Urinary bladder (tissue), 3 donors: ENCODE measurements at regions not wholly inside any gene's neighbourhood (a gene's known extent, or its start where the extent isn't known, plus 50 kb on each side); places are given as distances from the start of the nearest gene placed in this dataset.

ENCODE experiments used
- DNase-seq: peaks from one replicate; pipeline ENCODE4 v3.0.0-alpha.2; 2015; ENCODE audit errors: extremely low spot score
- H3K27ac ChIP-seq: one replicate; pipeline ENCODE4 v1.5.1; 2013; ENCODE audit warnings: low read depth, mild to moderate bottlenecking, moderate library complexity
- H3K36me3 ChIP-seq: one replicate; pipeline ENCODE4 v1.6.1; 2013; ENCODE audit warnings: mild to moderate bottlenecking, moderate library complexity; ENCODE audit not compliant: insufficient read depth
- H3K4me1 ChIP-seq: one replicate; pipeline ENCODE4 v1.6.1; 2013; ENCODE audit warnings: mild to moderate bottlenecking, moderate library complexity; ENCODE audit not compliant: insufficient read depth
- H3K4me3 ChIP-seq: one replicate; pipeline ENCODE4 v1.5.1; 2013; ENCODE audit warnings: low read depth, low read length
- WGBS: extraction: QIAGEN DNeasy Blood & Tissue Kit; methylation state at CpG from one replicate; pipeline ENCODE4 v1.1.7; 2013; 5-methylcytosine and 5-hydroxymethylcytosine counted together
- donor health status: healthy with polysubstance abuse.
- donor health status: healthy.

DNA sequence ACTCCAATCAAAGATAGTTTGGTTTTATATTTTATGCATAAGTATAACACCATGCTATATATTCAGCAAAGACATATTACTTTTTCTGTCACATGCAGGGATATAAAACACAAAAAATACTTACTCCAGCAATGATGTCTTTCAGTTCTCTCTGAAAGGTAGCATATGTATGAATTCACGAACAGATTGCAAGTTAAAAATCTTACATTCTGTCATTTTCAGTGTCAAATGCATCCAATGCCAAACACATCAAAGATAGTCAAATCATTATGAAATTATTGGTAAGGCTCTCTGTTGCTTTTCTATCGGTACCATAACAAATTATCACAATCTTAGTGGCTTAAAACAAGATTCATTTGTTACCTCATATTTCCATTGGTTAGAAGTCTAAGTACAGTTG is 492.0 kb upstream of the KIF2B start:
- 92% methylated on average over 2 of the region's 2 CpGs for WGBS
- no peak for DNase-seq
- no peak overlapping the region for H3K27ac ChIP-seq

DNA sequence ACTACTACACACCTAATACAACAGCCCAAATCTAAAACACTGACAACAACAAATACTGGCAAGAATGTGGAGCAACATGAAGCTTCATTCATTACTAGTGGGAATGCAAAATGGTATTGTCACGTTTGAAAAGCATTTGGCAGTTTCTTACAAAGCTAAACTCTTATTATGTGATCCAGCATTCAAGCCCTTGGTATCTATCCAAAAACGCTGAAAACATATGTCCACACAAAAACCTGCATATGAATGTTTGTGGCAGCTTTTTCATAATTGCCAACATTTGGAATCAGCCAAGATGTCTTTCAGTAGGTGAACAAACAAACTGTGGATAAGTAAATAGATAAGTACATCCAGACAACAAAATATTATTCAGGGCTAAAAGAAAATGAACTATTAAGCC is 501.1 kb upstream of the KIF2B start:
- 76% methylated on average over 2 of the region's 2 CpGs for WGBS
- Histone ChIP-seq H3K36me3 (no peaks in the 10 kb centered on the region), H3K4me3 (no peak overlapping the region), H3K27ac (no peak overlapping the region), H3K4me1 (no peaks in the 10 kb centered on the region)
- no peak for DNase-seq

More for the DNA sequence above, 492.0 kb upstream of the KIF2B start:
- Histone ChIP-seq H3K4me1 (no peaks in the 10 kb centered on the region), H3K36me3 (no peaks in the 10 kb centered on the region), H3K4me3 (no peak overlapping the region)

DNA sequence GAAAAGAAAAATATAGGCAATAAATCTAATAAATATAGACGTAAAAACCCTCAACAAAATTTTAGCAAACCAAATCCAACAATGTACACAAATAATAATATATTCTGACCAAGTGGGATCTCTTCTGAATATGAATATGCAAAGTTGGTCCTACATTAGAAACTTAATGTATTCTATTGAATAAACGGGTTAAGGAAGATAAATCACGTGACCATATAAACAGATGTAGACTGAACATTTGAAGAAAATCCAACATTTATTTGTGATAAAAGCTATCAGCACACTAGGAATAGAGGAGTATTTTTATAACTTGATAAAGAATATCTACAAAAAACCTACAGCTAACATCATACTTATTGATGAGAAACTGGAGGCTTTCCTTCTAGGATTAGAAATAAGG is 502.8 kb upstream of the KIF2B start:
- Histone ChIP-seq H3K36me3 (no peaks in the 10 kb centered on the region), H3K4me3 (no peak overlapping the region), H3K27ac (no peak overlapping the region), H3K4me1 (no peaks in the 10 kb centered on the region)
- WGBS, result 92% methylated on average over 3 of the region's 3 CpGs
- DNase-seq, result no peak

DNA sequence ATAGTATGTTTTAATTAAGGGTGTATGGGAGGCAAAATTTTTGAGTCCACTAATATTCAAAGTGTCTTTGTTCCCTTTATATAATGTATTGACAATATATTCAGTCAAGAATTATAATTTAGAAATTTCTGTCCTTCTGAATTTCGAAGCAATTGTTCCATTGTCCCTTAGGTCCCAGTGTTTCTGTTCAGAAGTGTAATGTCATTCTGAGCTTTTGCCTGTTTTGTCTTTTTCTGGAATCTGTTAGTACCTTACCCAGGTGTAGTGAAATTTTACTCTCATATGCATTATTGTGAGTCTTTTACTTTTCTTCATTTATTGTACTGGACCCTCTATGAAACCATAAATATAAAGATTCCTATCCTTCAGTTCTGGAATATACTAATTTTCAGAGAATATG is 505.7 kb upstream of the KIF2B start:
- 93% methylated on average over 1 of the region's 1 CpG for WGBS
- Histone ChIP-seq H3K27ac (no peak overlapping the region), H3K4me1 (no peaks in the 10 kb centered on the region), H3K36me3 (no peaks in the 10 kb centered on the region), H3K4me3 (no peak overlapping the region)
- DNase-seq, result no peak

DNA sequence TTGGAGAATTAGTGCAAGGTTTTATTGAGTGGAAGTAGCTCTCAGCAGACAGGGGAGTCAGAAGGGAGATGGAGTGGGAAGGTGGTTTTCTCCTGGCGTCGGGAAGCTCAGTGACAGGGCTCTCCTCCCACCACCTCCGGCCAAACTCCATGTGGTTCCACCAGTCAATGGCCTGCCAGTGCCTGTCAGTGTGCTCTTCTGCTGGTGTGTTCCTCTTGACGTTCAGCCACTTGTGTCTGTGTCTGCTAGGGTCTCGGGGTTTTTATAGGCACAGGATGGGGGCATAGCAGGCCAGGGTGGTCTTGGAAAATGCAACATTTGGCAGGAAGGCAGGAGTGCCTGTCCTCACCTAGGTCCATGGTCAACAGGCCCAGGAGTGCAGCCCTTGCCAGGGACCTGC is 506.7 kb upstream of the KIF2B start:
- H3K27ac ChIP-seq, result no peak overlapping the region

DNA sequence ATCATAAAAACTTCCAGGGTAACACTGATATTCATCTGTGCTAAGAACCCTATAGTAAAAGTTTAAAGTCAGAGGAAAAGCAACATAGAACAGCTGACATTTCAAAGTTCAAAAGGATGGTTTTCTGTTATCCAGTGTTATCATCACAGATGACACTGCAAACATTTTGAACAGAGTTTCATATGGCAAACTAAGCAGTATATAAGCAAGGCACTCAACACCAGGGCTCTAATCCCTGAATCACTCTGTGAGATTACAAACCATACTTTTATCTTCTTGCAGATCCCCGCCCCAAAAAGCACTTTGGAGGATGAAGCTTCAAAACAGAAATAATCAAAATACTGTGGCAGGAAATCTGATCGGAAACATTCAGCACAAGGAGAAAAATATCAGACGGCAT is 508.2 kb upstream of the KIF2B start:
- no peaks in the 10 kb centered on the region for H3K36me3 ChIP-seq
- no peak for DNase-seq
- no peak overlapping the region for H3K27ac ChIP-seq
- no peak overlapping the region for H3K4me3 ChIP-seq
- WGBS, result 40% methylated on average over 3 of the region's 3 CpGs
- H3K4me1 ChIP-seq, result no peaks in the 10 kb centered on the region

More for the DNA sequence above, 506.7 kb upstream of the KIF2B start:
- DNase-seq, result no peak
- H3K4me1 ChIP-seq, result no peaks in the 10 kb centered on the region
- H3K4me3 ChIP-seq, result no peak overlapping the region
- 97% methylated on average over 5 of the region's 5 CpGs for WGBS
- H3K36me3 ChIP-seq, result no peaks in the 10 kb centered on the region

DNA sequence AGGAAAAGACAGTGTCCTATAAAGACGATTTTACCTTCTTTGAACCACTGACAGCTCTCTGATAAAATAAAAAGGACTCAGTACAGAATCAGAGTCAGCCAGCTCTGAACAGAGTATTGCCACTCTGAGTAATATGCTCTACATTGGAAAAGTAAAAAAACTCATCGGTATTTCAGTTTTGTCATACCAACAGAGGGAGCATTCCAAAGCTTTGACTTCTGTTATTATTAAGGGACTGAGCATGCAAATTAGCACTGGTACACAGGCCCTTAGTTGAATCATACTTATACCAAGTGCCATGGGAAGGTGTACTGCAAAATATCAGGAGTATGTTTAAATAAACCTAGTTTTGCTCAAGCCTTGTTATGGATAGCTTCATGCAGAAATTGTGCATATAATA is 509.0 kb upstream of the KIF2B start:
- DNase-seq, result no peak
- Histone ChIP-seq H3K36me3 (no peaks in the 10 kb centered on the region), H3K27ac (no peak overlapping the region), H3K4me1 (no peaks in the 10 kb centered on the region), H3K4me3 (no peak overlapping the region)
- 59% methylated on average over 2 of the region's 2 CpGs for WGBS

DNA sequence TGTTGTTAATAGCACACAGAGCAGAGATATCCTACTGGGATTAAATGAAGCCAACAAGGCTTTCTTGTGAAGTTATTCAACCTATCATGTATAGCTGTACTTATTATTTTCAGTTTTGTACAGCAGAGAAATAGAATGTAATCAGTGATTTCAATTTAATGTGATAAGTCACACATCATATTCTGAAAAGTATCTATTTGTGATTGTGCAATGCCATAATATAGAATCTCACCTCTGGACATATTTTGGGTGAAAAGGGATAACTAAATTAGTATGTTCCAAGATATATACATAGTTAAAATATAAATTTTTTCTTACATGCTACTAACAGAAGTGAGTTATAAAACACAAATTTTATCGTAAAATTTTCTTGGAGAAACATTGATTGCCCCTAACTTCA is 544.3 kb upstream of the KIF2B start:
- no peak for DNase-seq
- no peak overlapping the region for H3K27ac ChIP-seq
- H3K4me1 ChIP-seq, result no peaks in the 10 kb centered on the region
- no peaks in the 10 kb centered on the region for H3K36me3 ChIP-seq
- no peak overlapping the region for H3K4me3 ChIP-seq
- 96% methylated on average over 1 of the region's 1 CpG for WGBS

DNA sequence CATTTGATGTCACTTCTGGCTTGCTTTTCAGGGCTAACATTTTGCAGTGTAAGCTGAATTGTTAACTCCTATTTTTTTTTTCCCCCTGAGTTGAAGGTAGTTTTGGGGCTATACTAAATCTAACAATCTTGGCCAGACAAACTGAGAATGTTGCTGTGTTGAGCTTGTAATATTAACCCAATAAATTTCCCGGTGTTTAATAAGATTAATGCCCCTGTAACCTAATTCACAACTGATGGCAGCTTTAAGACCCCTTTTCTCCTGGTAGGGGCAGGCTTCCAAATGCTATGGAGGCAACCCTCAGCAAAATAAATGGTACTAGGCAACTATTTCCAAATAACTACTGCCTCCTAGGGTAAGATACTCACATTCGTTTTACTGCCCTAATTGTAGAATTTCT is 549.6 kb upstream of the KIF2B start:
- H3K27ac ChIP-seq, result no peak overlapping the region
- no peaks in the 10 kb centered on the region for H3K4me1 ChIP-seq
- H3K36me3 ChIP-seq, result no peaks in the 10 kb centered on the region
- no peak overlapping the region for H3K4me3 ChIP-seq
- no peak for DNase-seq
- 78% methylated on average over 2 of the region's 2 CpGs for whole genome bisulfite sequencing

DNA sequence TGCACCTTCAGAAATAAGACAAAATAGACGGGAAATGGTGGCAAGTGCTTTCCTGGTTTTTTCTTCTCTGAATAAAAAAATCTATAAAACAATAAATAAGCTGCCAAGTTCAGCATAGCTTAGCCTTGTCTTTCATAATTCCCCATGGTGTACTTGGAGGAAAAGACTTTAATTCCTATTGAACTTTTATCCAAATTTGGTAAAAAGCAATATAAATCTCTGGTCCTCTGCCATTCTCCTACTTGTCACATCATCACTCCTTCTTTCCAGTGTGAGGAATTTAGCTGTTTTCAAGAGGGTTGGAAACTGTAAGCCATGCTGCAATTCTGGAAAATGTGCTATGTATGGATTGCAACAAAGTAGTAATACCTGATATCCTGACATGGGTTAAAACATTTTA is 551.8 kb upstream of the KIF2B start:
- no peak overlapping the region for H3K4me3 ChIP-seq
- no peak for DNase-seq
- WGBS, result 46% methylated on average over 1 of the region's 1 CpG
- no peak overlapping the region for H3K27ac ChIP-seq
- H3K4me1 ChIP-seq, result no peaks in the 10 kb centered on the region
- no peaks in the 10 kb centered on the region for H3K36me3 ChIP-seq

DNA sequence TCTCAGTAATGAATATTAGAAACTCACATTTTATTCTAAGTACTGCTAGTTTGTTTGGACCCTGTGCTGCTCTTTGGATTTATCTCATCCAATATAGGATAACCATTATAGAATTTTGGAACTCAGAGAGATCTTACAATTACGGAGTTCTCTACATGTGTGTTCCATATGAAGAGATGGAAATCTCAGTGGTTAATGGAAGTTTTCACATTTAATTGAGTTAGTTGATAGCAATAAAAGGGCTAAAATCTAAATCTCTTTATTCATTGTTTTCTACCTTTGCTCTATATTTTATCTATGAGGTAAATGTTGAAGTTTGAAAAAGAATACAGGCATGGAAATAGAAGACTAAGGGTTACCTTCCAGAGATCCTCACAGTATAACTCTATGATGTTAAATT is 558.0 kb upstream of the KIF2B start:
- Histone ChIP-seq H3K4me1 (no peaks in the 10 kb centered on the region), H3K4me3 (no peak overlapping the region), H3K36me3 (no peaks in the 10 kb centered on the region), H3K27ac (no peak overlapping the region)
- WGBS, result 97% methylated on average over 1 of the region's 1 CpG
- no peak for DNase-seq

DNA sequence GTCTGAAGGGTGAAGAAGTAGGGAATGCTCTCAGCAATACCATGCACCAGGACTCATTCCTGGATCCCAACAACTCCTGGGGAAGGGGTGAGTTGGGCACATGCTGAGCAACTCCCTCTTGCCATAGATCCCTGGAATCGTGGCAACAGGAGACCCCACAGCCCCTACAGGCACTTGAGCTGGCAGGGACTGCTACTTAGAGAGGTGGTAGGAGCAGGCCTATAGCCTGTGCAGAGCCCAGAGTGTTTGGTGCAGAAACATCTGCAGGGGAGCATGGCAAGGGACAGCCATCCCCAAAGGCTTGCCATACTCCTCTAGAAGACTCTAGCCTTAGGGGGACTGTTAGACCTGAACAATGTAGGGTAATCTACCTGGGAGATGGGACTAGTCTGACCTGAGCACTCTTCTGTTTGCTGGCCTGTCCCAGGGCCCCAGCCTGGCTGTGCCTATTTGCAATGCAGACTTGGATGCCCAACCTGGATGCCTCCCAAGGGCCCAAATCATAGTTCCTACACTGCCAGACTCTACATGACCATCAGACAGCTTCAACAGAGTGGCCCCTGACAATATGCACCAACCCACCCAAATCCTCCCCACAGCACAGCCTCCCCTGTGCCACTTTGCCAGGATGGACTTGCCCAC is 568.6 kb upstream of the KIF2B start:
- no peak overlapping the region for H3K27ac ChIP-seq
- H3K36me3 ChIP-seq, result no peaks in the 10 kb centered on the region
- 72% methylated on average over 1 of the region's 1 CpG for WGBS
- no peaks in the 10 kb centered on the region for H3K4me1 ChIP-seq
- DNase-seq, result no peak
- no peak overlapping the region for H3K4me3 ChIP-seq

DNA sequence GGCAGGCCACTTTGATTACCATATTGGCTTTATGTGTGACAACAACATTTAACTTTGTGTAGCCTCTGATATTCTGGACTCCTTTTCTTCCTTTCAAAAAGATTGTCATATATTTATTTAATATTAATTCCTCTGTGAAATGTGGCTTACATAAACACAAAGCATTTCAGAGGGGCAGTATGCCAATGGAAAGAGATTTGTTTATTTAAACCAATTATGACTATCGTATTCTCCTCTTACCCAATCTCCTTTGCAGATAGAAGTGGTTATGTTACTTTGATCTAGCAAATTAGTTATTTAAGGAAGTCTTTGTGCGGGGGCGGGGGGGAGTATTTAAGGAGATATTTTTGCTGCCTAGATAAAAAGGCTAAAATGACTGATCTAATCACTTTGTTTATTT is 573.7 kb upstream of the KIF2B start:
- Histone ChIP-seq H3K27ac (no peak overlapping the region), H3K36me3 (no peaks in the 10 kb centered on the region), H3K4me1 (no peaks in the 10 kb centered on the region), H3K4me3 (no peak overlapping the region)
- WGBS, result 16% methylated on average over 3 of the region's 3 CpGs
- DNase-seq, result no peak

DNA sequence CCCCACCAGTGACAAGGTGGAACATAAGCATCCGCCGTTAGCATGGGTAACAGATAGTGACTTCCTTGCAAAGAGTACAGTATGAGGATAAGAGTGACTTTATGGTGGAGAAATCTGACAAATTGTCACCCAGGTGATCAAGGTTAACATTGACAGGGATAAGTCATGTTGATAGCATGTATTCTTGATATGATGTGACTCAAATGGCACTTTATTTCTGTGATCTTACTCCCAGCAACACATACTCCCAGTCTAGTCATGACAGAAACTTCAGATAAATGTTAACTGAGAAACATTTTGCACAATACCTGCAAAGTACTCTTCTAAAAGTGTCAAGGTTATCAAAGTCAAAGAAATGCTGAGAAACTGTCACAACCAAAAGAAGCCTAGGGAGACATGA is 588.6 kb upstream of the KIF2B start:
- Histone ChIP-seq H3K4me1 (no peaks in the 10 kb centered on the region), H3K4me3 (no peak overlapping the region), H3K27ac (no peak overlapping the region), H3K36me3 (no peaks in the 10 kb centered on the region)
- DNase-seq, result no peak
- 98% methylated on average over 2 of the region's 2 CpGs for WGBS

DNA sequence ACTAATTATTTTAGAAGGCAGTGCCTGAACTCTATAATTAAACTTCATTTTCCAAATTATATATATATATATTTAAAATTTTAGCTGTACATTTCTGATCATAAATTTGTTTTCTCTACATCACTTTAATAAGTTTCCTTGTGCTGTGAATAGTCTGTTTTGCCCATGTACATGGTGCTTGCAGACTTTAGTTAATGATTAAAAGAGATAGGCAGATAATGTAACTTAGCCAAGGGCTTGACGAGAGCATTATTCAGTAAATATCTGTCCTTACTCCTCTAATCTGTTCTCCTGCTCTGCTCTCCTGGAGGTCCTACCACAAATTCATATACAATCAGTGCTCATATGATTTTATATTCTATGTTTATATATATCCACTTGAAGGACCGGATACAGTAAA is 595.2 kb upstream of the KIF2B start:
- no peak overlapping the region for H3K27ac ChIP-seq
- H3K4me3 ChIP-seq, result no peak overlapping the region
- no peaks in the 10 kb centered on the region for H3K4me1 ChIP-seq
- no peak for DNase-seq
- WGBS, result 84% methylated on average over 2 of the region's 2 CpGs
- no peaks in the 10 kb centered on the region for H3K36me3 ChIP-seq
